Panc1 (cell line): ENCODE measurements at regions not wholly inside any gene's neighbourhood (a gene's known extent, or its start where the extent isn't known, plus 50 kb on each side); places are given as distances from the start of the nearest gene placed in this dataset.

Experiments used
- CTCF ChIP-seq: fragments of 450-650 bp; IDR thresholded peaks from 2 replicates; pipeline ENCODE4 v1.5.1; 2017; ENCODE audit warnings: mild to moderate bottlenecking
- REST ChIP-seq, 2 experiments: IDR thresholded peaks; 2 replicates each; pipeline ENCODE4 v1.6.1; 2011 to 2012; ENCODE audit warnings: low read depth in 2 of 2, control low read depth in 1 of 2, low read length in 1 of 2, mild to moderate bottlenecking in 1 of 2, moderate library complexity in 1 of 2; ENCODE audit not compliant: insufficient read depth in 1 of 2

GRCh38 chr5:8216921-8217320 lies 348.0 kb downstream of the MTRR start:
- TF ChIP-seq CTCF = no peak
- TF ChIP-seq REST (IDR thresholded peaks at IDR 0.05; ENCODE audit: insufficient read depth in 1 of 2, low read depth in 2 of 2, low read length in 1 of 2) = no peak
